Transverse colon (tissue), 4 donors: ENCODE measurements at regions not wholly inside any gene's neighbourhood (a gene's known extent, or its start where the extent isn't known, plus 50 kb on each side); places are given as distances from the start of the nearest gene placed in this dataset.

ENCODE experiments used
- DNase-seq: peaks from one replicate; pipeline ENCODE4 v3.0.0-alpha.2; 2019
- H3K27ac ChIP-seq, 4 donors: fragments of 200-600 bp; sonication (generic); 2 replicates each; pipeline ENCODE4 v1.5.1; 2016 to 2018; ENCODE audit warnings: inconsistent platforms in 4 of 4
- H3K27me3 ChIP-seq: fragments of 200-600 bp; sonication (generic); 2 replicates; pipeline ENCODE4 v1.5.1; 2017; ENCODE audit warnings: inconsistent platforms
- H3K36me3 ChIP-seq, 4 donors: fragments of 200-600 bp; sonication (generic); 2 replicates each; pipeline ENCODE4 v1.5.1; 2017 to 2019; ENCODE audit warnings: inconsistent platforms in 4 of 4
- H3K4me1 ChIP-seq, 4 donors: fragments of 200-600 bp; sonication (generic); 2 replicates each; pipeline ENCODE4 v1.5.1; 2017 to 2020; ENCODE audit warnings: inconsistent platforms in 4 of 4
- H3K4me3 ChIP-seq, 4 donors: fragments of 200-600 bp; sonication (generic); 1 replicate in 1 of 4; 2 replicates in 3 of 4; pipeline versions ENCODE4 v1.5.1 to v1.6.1; 2017 to 2019; ENCODE audit warnings: inconsistent platforms in 4 of 4
- H3K9me3 ChIP-seq, 2 donors: fragments of 200-600 bp; sonication (generic); 2 replicates each; pipeline ENCODE4 v1.5.1; 2017 to 2019; ENCODE audit warnings: inconsistent platforms in 2 of 2
- EP300 ChIP-seq: sonication (generic); formaldehyde crosslinking; IDR thresholded peaks from one replicate; pipeline ENCODE4 v1.6.1; 2017; ENCODE audit warnings: antibody characterized with exemption, low read depth
- POLR2A ChIP-seq: fragments of 450-650 bp; IDR thresholded peaks from one replicate; pipeline ENCODE4 v1.6.1; 2016; ENCODE audit warnings: antibody characterized with exemption, mild to moderate bottlenecking, moderate library complexity
- POLR2AphosphoS5 ChIP-seq, 3 donors: sonication (generic); formaldehyde crosslinking; IDR thresholded peaks; one replicate each; pipeline ENCODE4 v1.6.1; 2016; ENCODE audit warnings: antibody characterized with exemption in 3 of 3
- WGBS, 2 donors: methylation state at CpG; one replicate each; pipeline ENCODE4 v1.1.5; 2018; ENCODE audit warnings: low coverage in 1 of 2; 5-methylcytosine and 5-hydroxymethylcytosine counted together
- in situ Hi-C, 4 donors: fragments of 200-750 bp; cut with MboI; loops; one replicate each; pipeline versions ENCODE4 v1.15.0 to v1.15.1; 2017; ENCODE audit warnings: low sequenced_read_pairs in 3 of 4, low pct_ligation_motif_present in 1 of 4, low pct_unique_long_range_greater_than_20kb in 1 of 4
- intact Hi-C: fragments of 100-400 bp; cut with DNase I; formaldehyde crosslinking; loops from one replicate; pipeline ENCODE4 v1.15.1; 2023; ENCODE audit warnings: low total_unique reads
- TF ChIP-seq, protein P1 (sequence below), 5 experiments: fragments of 200-600 bp in 3 of 5; fragments of 450-650 bp in 2 of 5; sonication (generic) in 3 of 5; IDR thresholded peaks; 1 replicate in 2 of 5; 2 replicates in 3 of 5; pipeline ENCODE4 v1.5.1; 2016 to 2017; ENCODE audit warnings: antibody characterized with exemption in 5 of 5, inconsistent platforms in 3 of 5, mild to moderate bottlenecking in 2 of 5, moderate library complexity in 1 of 5

DNA sequence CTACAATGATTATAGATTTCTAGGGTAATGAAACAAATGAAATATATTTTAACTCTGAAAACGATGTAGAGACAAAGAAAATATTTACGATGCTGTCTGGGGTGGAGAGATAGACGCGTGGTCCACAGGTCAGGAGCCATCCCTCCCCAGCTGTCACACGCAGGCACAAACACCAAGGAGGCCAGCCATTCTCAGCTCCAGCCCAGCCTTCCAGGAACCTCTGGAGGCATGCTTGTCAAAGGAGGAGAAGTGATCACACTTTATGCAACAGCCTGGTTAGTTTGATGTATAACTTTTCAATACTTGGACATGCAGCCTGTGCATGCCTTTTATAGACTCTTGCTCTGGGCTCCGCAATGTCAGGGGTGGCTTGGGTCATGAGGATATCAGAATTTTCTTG, 391.5 kb upstream of the MGMT start:
- no peak overlapping the region for H3K4me3 ChIP-seq
- 66 to 75% methylated on average over 2 to 6 of the region's 6 CpGs for WGBS, 2 donors
- in situ Hi-C loops: no loop called here
- H3K27ac ChIP-seq: no peak overlapping the region
- no peak for TF ChIP-seq POLR2AphosphoS5 (IDR thresholded peaks at IDR 0.05)
- no peak for TF ChIP-seq EP300
- TF ChIP-seq, protein P1, sequence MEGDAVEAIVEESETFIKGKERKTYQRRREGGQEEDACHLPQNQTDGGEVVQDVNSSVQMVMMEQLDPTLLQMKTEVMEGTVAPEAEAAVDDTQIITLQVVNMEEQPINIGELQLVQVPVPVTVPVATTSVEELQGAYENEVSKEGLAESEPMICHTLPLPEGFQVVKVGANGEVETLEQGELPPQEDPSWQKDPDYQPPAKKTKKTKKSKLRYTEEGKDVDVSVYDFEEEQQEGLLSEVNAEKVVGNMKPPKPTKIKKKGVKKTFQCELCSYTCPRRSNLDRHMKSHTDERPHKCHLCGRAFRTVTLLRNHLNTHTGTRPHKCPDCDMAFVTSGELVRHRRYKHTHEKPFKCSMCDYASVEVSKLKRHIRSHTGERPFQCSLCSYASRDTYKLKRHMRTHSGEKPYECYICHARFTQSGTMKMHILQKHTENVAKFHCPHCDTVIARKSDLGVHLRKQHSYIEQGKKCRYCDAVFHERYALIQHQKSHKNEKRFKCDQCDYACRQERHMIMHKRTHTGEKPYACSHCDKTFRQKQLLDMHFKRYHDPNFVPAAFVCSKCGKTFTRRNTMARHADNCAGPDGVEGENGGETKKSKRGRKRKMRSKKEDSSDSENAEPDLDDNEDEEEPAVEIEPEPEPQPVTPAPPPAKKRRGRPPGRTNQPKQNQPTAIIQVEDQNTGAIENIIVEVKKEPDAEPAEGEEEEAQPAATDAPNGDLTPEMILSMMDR (IDR thresholded peaks at IDR 0.05): no peak
- no peak for TF ChIP-seq POLR2A
- peaks cover 0 to 3% (median 0%) of the 10 kb centered on the region in 4 donors for H3K4me1 ChIP-seq
- no peaks in the 10 kb centered on the region for H3K36me3 ChIP-seq
- intact Hi-C loops: no loop called here
- no peak for DNase-seq
- no peaks in the 10 kb centered on the region for H3K27me3 ChIP-seq
- H3K9me3 ChIP-seq: no peaks in the 10 kb centered on the region

DNA sequence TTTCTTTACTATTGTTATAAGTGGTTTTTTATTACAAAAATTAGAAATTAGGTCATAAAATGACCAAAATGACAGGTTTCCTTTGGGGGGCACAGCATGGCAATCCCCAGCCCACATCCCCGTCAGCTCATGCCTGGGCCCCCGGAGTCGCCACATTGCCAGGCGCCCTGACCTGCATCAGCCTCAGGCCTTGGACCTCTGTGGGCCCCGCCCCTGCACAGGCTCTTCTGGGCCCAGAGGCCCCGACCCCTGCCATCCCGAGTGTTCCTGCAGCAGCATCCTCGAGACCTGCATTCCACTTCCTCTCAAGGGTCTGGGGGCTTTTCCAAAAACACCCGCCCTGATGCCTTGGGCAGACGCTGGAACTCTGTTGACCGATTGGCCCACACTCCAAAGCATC, 391.1 kb upstream of the MGMT start:
- no peak for DNase-seq
- H3K4me1 ChIP-seq: peaks cover 0 to 3% (median 0%) of the 10 kb centered on the region in 4 donors
- no peak overlapping the region for H3K4me3 ChIP-seq
- no peaks in the 10 kb centered on the region for H3K9me3 ChIP-seq
- intact Hi-C loops (no loop called here), in situ Hi-C loops (no loop called here)
- TF ChIP-seq, protein P1 (IDR thresholded peaks at IDR 0.05): no peak
- TF ChIP-seq POLR2AphosphoS5 (IDR thresholded peaks at IDR 0.05) (no peak), EP300 (no peak), POLR2A (no peak)
- no peaks in the 10 kb centered on the region for H3K27me3 ChIP-seq
- no peak overlapping the region for H3K27ac ChIP-seq
- WGBS, 2 donors: 83 to 87% methylated on average over 1 to 11 of the region's 11 CpGs
- no peaks in the 10 kb centered on the region for H3K36me3 ChIP-seq

DNA sequence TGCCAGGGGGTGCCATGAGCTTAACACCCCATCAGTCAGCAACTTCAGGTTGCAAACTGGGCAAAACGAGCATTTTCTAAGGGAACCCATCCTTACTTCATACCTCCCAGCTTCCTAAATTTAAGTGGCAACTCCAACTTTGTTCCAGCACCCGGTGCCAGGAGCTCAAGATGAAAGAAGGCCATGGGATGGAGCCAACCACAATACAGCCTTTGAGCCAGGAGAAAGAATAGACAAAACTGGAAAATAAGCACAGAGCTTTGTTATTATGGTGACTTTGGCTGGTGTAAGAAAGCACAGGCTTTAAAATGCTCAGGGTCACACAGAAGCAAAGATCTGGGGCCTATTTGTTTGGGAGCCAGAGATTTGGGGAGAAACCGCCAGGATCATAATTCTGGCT, 388.7 kb upstream of the MGMT start:
- Histone ChIP-seq H3K27me3 (no peaks in the 10 kb centered on the region), H3K4me1 (peaks cover 0 to 3% (median 0%) of the 10 kb centered on the region in 4 donors), H3K27ac (no peak overlapping the region), H3K36me3 (no peaks in the 10 kb centered on the region), H3K9me3 (no peaks in the 10 kb centered on the region), H3K4me3 (no peak overlapping the region)
- intact Hi-C loops (loop anchor here (1.0 kb wide), 1 partner anchor 18 kb away; no protein-coding TSS in a partner anchor), in situ Hi-C loops (no loop called here)
- TF ChIP-seq POLR2AphosphoS5 (IDR thresholded peaks at IDR 0.05) (no peak), EP300 (no peak), POLR2A (no peak)
- TF ChIP-seq, protein P1 (IDR thresholded peaks at IDR 0.05): no peak
- no peak for DNase-seq
- WGBS, 2 donors: 50% methylated on average over 2 to 3 of the region's 3 CpGs

DNA sequence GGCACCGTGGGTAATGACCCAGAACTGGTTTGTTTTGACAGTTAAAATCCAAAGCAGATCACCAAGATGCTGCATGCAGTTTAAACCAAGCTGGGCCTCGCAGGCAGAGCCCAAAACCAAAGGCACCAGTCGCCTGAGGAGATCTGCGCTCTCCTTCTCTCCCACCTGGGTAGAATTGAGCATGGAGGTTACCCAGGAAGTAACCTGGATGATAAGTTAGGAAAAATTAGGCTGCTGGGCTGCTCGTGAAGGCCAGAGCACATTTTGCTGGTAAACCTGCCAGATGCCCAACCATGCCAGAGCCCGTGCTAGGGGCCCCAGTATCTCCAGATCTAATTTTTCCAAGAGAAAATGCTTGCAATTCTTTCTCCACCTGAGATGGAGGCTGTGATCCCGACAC, 388.3 kb upstream of the MGMT start:
- DNase-seq: no peak
- Histone ChIP-seq H3K4me3 (no peak overlapping the region), H3K27ac (no peak overlapping the region), H3K36me3 (no peaks in the 10 kb centered on the region), H3K27me3 (no peaks in the 10 kb centered on the region), H3K4me1 (peaks cover 0 to 3% (median 0%) of the 10 kb centered on the region in 4 donors), H3K9me3 (no peaks in the 10 kb centered on the region)
- 51 to 73% methylated on average over 4 to 7 of the region's 7 CpGs for WGBS, 2 donors
- intact Hi-C loops: loop anchor here (1.0 kb wide), 1 partner anchor 18 kb away; no protein-coding TSS in a partner anchor
- in situ Hi-C loops: no loop called here
- TF ChIP-seq EP300: no peak
- TF ChIP-seq POLR2A: no peak
- TF ChIP-seq, protein P1 (IDR thresholded peaks at IDR 0.05): no peak
- TF ChIP-seq POLR2AphosphoS5 (IDR thresholded peaks at IDR 0.05): no peak
